ENCODE measurements at regions not wholly inside any gene's neighbourhood (a gene's known extent, or its start where the extent isn't known, plus 50 kb on each side); places are given as distances from the start of the nearest gene placed in this dataset.
"Not testable (repeated sequence)": the region's sequence is repeated elsewhere in the genome, so short reads cannot be mapped to it uniquely, and the experiment has no call there.

- no peak for DNase-seq (ENCODE audit: low spot score)
Measured at GRCh38 chr5:117425163-117425562, 850.5 kb upstream of the SEMA6A start.

GRCh38 chr5:117424559-117424958 lies 849.9 kb upstream of the SEMA6A start:
- no peak for DNase-seq (ENCODE audit: low spot score)

- DNase-seq (ENCODE audit: low spot score) = no peak
Measured at GRCh38 chr5:117417501-117417900, 842.9 kb upstream of the SEMA6A start.

- no peak for DNase-seq (ENCODE audit: low spot score)
Measured at GRCh38 chr5:117414926-117415325, 840.3 kb upstream of the SEMA6A start.

GRCh38 chr5:117411701-117412100 lies 837.1 kb upstream of the SEMA6A start:
- DNase-seq (ENCODE audit: low spot score) = no peak

GRCh38 chr5:117405197-117405596 lies 830.6 kb upstream of the SEMA6A start:
- no peak for DNase-seq (ENCODE audit: low spot score)

- DNase-seq (ENCODE audit: low spot score) = no peak
Measured at GRCh38 chr5:117394506-117395157, 820.0 kb upstream of the SEMA6A start.

- no peak for DNase-seq (ENCODE audit: low spot score)
Measured at GRCh38 chr5:117393125-117393524, 818.5 kb upstream of the SEMA6A start.

- no peak for DNase-seq (ENCODE audit: low spot score)
Measured at GRCh38 chr5:117380316-117380715, 805.7 kb upstream of the SEMA6A start.

- no peak for DNase-seq (ENCODE audit: low spot score)
Measured at GRCh38 chr5:117379521-117379920, 804.9 kb upstream of the SEMA6A start.

- no peak for DNase-seq (ENCODE audit: low spot score)
Measured at GRCh38 chr5:117376748-117377147, 802.1 kb upstream of the SEMA6A start.

- DNase-seq (ENCODE audit: low spot score) = no peak
Measured at GRCh38 chr5:117359895-117360294, 785.3 kb upstream of the SEMA6A start.

GRCh38 chr5:117357886-117358285 lies 783.3 kb upstream of the SEMA6A start:
- no peak for DNase-seq (ENCODE audit: low spot score)

- no peak for DNase-seq (ENCODE audit: low spot score)
Measured at GRCh38 chr5:117347280-117347679, 772.7 kb upstream of the SEMA6A start.

GRCh38 chr5:117343726-117344125 lies 769.1 kb upstream of the SEMA6A start:
- not testable (repeated sequence) for DNase-seq (ENCODE audit: low spot score)

GRCh38 chr5:117337064-117337749 lies 762.6 kb upstream of the SEMA6A start:
- DNase-seq (ENCODE audit: low spot score) = no peak

- no peak for DNase-seq (ENCODE audit: low spot score)
Measured at GRCh38 chr5:117336208-117336607, 761.6 kb upstream of the SEMA6A start.

- DNase-seq (ENCODE audit: low spot score) = no peak
Measured at GRCh38 chr5:117333011-117333410, 758.4 kb upstream of the SEMA6A start.

- DNase-seq (ENCODE audit: low spot score) = no peak
Measured at GRCh38 chr5:117332341-117332740, 757.7 kb upstream of the SEMA6A start.

- DNase-seq (ENCODE audit: low spot score) = no peak
Measured at GRCh38 chr5:117327511-117327910, 752.9 kb upstream of the SEMA6A start.

- no peak for DNase-seq (ENCODE audit: low spot score)
Measured at GRCh38 chr5:117326997-117327396, 752.4 kb upstream of the SEMA6A start.

- no peak for DNase-seq (ENCODE audit: low spot score)
Measured at GRCh38 chr5:117318528-117318927, 743.9 kb upstream of the SEMA6A start.

- DNase-seq (ENCODE audit: low spot score) = no peak
Measured at GRCh38 chr5:117315170-117315569, 740.5 kb upstream of the SEMA6A start.
